ENCODE measurements at regions not wholly inside any gene's neighbourhood (a gene's known extent, or its start where the extent isn't known, plus 50 kb on each side); places are given as distances from the start of the nearest gene placed in this dataset.

DNA sequence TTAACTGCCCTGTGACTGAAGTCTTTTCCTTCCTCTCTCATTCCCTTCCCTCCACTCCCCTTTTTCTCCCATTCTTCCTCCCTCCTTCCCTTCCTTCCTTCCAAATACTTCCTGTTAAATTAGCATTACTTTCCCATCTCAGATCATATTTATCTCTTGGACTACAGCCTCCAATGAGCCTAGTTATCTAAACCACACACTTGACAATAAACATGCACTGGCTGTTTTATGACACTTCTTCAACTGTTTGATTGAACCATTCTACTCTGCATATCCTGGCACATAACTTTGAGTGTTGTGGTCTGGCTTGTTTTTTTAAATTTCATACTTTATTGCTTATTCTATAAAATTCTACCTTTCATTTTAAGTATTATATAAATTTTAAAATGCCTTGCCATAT is 1860.8 kb upstream of the LRRTM1 start:
- DNase-seq (ENCODE audit: low read depth): no peak
- TF ChIP-seq, protein P1, sequence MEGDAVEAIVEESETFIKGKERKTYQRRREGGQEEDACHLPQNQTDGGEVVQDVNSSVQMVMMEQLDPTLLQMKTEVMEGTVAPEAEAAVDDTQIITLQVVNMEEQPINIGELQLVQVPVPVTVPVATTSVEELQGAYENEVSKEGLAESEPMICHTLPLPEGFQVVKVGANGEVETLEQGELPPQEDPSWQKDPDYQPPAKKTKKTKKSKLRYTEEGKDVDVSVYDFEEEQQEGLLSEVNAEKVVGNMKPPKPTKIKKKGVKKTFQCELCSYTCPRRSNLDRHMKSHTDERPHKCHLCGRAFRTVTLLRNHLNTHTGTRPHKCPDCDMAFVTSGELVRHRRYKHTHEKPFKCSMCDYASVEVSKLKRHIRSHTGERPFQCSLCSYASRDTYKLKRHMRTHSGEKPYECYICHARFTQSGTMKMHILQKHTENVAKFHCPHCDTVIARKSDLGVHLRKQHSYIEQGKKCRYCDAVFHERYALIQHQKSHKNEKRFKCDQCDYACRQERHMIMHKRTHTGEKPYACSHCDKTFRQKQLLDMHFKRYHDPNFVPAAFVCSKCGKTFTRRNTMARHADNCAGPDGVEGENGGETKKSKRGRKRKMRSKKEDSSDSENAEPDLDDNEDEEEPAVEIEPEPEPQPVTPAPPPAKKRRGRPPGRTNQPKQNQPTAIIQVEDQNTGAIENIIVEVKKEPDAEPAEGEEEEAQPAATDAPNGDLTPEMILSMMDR (IDR thresholded peaks at IDR 0.05; ENCODE audit: insufficient read depth, low read length): no peak
- H3K4me3 ChIP-seq (ENCODE audit: low read depth, low read length): no peak overlapping the region

DNA sequence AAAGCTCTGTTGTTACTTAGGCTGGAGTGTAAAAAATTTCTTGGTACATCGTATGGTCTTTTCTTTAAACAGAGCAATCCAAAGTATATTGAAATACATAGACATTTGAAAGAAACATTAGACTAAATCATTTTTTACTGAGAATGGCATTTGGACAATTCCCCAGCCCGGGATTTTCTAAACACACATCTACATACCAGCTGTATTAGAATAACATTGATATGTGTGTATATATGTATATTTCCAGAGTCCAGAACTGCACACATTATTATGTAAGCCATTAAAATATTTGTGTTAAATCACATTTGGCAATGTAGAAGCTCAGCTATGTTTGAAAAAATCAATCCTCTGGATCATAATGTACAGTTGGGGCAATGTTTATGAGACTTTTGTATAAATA is 1853.6 kb upstream of the LRRTM1 start:
- H3K4me3 ChIP-seq (ENCODE audit: low read depth, low read length): no peak overlapping the region
- TF ChIP-seq, protein P1 (IDR thresholded peaks at IDR 0.05; ENCODE audit: insufficient read depth, low read length): no peak
- no peak for DNase-seq (ENCODE audit: low read depth)

DNA sequence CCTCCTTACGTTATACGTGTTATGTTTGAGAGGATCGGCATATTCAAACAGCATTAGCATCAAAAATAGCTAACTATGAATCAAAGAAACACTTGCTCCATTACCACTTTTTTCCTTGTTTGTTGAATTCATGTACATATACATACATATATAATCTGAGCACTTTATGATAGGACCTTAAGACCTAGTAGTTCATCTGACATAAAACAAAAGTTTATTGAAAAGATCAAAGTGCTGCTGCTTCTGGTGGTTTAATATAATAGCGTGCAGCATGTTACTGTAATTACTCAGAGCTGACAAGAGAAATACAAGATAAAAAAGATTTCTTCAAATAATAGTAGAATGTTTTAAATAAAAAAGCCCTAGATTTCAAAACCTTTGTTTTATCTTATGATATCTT is 1850.9 kb upstream of the LRRTM1 start:
- DNase-seq (ENCODE audit: low read depth): no peak
- TF ChIP-seq, protein P1 (IDR thresholded peaks at IDR 0.05; ENCODE audit: insufficient read depth, low read length): no peak

DNA sequence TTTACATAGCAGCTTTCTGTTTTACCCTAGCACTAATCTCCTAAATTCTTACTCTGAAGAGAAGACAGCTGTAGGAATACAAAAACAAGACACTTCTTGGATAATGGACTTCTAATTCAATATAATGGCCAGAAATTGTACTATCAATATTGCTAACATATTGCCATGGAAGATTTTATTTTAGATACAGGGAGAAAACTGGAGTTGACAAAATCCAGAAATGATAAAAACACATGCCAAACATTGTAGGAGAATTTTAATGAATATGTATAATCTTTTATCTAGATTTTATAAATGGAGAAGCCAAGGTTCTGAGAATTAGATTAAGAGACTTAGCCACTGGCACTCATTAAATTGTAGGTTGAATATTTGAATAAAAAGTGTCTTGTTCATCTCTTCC is 1838.8 kb upstream of the LRRTM1 start:
- H3K4me3 ChIP-seq (ENCODE audit: low read depth, low read length): no peak overlapping the region
- no peak for DNase-seq (ENCODE audit: low read depth)
- TF ChIP-seq, protein P1 (IDR thresholded peaks at IDR 0.05; ENCODE audit: insufficient read depth, low read length): no peak

More for the DNA sequence above, 1850.9 kb upstream of the LRRTM1 start:
- no peak overlapping the region for H3K4me3 ChIP-seq (ENCODE audit: low read depth, low read length)

DNA sequence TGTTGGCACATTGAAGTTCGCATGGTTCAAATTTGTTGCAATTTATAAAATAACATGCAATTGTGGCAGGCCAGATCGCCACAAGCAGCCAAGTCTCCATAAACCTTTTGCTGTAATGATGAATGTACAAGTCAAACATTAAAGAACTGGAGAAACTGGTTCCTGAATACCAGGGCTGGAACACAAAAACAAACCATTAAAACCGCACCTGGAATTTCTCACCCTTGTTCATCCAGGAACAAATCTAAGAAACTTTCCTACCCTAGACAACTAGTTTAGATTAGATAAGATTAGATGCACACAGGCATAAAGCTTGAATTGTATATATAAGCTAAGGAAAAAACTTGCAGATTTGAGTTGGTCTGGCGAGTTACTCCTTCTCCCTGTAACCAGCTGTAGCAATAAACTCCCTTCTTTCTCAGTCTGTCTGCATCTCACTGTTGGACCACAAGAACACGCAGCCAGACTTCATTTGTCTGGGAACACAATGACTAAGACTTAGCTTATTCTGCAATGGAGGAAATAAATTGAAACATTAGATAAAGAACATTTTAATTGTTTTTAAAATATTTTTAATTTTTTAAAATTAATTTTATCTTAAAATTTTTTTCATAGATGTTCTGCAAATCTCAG is 1835.5 kb upstream of the LRRTM1 start:
- no peak for DNase-seq (ENCODE audit: low read depth)
- TF ChIP-seq, protein P1 (IDR thresholded peaks at IDR 0.05; ENCODE audit: insufficient read depth, low read length): no peak

DNA sequence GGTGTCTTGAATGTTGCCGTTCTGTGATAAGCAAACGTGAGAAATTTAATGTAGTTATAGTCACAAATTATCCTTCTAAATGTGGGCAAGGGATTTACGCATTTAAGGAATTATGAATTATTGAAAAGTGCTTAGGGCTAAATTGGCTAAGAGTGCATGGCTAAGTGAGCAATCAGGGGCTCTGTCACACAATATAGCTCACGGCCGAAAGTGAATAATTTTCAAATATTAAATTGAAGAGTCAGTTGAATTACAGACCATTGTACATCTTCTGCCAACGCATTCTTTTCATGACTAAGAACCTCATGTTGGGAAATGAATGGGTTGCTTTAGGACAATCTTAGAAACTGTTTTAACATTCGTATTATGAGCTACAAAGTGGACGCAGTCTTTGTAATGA is 1832.9 kb upstream of the LRRTM1 start:
- no peak overlapping the region for H3K4me3 ChIP-seq (ENCODE audit: low read depth, low read length)
- TF ChIP-seq, protein P1 (IDR thresholded peaks at IDR 0.05; ENCODE audit: insufficient read depth, low read length): no peak
- no peak for DNase-seq (ENCODE audit: low read depth)

More for the DNA sequence above, 1835.5 kb upstream of the LRRTM1 start:
- H3K4me3 ChIP-seq (ENCODE audit: low read depth, low read length): no peak overlapping the region

DNA sequence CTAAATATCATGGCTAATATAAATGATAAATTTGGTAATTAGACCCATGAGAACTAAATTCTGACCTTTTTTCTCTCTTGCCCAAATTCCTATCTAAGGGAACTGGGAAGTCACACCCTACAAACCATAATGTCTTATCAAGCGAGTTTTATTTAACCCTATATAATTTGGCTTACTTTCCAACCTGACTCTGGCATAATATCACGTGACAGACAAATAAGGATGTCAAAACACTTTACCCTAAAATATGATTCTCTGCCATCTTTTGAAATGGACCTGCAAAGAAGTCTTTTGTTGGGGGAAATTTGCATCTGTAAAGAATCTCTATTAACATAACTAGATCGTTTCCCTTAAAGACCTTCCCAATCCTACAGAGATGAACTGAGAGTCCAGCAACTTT is 1823.5 kb upstream of the LRRTM1 start:
- DNase-seq (ENCODE audit: low read depth): no peak
- H3K4me3 ChIP-seq (ENCODE audit: low read depth, low read length): no peak overlapping the region
- TF ChIP-seq, protein P1 (IDR thresholded peaks at IDR 0.05; ENCODE audit: insufficient read depth, low read length): no peak

Data from fibroblast of the aortic adventitia (primary cell).